HCEC 1CT (cell line): ENCODE measurements at regions not wholly inside any gene's neighbourhood (a gene's known extent, or its start where the extent isn't known, plus 50 kb on each side); places are given as distances from the start of the nearest gene placed in this dataset.
"Not testable (repeated sequence)": the region's sequence is repeated elsewhere in the genome, so short reads cannot be mapped to it uniquely, and the experiment has no call there.

Experiments
- DNase-seq: peaks from one replicate; pipeline ENCODE4 v3.0.0-alpha.2; 2017

DNA sequence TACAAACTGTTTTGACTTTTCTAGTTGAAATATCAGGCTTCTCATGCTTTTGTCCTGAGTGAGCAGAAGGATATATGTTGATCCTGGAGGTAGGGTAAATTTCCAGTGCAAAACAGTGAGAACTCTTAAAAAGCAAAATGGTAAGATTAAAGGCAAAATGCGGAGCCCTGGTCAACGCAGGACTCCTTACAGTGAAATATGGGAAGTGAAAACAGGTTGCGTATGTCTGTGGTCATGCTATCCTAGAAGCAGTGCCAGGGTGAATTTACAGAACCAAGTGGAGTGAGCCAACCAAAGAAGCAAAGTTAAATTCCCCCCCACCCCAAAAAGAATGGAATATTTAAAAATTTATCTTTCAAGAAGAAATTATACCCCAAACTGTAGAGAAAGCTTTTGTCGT, 256.4 kb downstream of the NR2F2 start:
- DNase-seq: no peak

DNA sequence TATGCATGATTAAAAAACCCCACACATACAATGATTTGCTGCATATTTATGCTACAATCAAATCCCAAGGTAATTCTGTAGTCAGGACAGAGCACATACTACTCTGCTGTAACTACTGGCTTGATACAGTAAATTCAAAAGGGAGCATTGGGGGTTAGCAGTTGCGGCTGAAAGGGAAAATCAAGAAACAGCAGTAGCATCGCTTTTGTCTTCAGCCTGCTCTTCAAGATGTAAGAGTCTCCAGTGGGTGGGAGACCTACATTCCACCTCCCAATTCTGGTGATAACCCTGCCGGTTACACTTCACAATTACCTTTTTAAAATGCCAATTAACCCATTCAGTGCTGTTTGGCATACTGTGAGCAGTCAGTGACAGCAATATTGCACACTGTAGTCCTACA, 259.4 kb downstream of the NR2F2 start:
- no peak for DNase-seq

DNA sequence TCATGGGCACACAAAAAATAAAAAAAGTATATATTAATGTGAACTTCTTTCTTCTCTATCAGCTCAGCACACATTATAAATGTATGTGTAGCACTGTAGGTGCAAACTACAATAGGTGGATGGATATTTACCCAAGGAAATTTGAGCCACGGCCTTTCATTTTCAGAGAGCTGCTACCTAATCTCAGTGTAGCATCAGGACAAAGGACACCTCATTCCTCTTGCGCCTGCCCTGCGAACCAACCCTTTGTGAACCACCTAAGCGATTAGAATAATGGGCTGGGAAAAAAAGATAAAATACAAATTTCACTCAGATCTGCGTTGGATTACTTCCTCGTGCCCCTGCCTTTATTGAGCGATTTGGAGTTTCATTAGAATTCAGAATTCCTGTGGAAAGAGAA, 263.2 kb downstream of the NR2F2 start:
- DNase-seq: no peak

DNA sequence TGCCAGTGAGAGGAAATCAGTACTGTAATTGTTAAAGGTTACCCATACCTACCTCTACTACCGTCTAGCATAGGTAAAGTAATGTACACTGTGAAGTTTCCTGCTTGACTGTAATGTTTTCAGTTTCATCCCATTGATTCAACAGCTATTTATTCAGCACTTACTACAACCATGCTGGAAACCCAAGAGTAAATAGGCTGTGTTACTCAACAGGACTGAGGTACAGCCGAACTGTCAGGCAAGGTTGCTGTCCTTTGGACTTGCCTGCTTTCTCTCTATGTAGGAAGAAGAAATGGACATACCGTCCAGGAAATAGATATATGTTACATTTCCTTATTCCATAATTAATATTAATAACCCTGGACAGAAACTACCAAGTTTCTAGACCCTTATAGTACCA, 265.5 kb downstream of the NR2F2 start:
- no peak for DNase-seq

DNA sequence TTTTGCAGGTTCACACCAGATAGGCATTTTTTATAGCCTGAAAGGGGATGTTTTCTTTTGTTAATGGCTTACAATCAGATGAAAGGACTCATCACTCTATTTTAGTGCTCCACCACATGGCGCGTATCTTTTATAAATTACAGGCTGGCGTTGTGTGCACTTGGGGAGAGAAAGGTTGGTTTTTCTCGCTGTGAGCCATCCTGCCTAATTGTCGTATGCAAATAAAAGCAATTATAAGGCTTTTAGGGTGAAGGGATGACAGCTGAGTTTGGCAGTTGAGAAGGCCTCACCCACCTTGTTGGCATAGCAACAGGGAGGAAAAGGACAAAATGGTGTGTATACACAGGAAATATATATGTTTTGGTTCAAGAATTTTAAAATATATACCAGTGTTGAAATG, 268.0 kb downstream of the NR2F2 start:
- DNase-seq: no peak

DNA sequence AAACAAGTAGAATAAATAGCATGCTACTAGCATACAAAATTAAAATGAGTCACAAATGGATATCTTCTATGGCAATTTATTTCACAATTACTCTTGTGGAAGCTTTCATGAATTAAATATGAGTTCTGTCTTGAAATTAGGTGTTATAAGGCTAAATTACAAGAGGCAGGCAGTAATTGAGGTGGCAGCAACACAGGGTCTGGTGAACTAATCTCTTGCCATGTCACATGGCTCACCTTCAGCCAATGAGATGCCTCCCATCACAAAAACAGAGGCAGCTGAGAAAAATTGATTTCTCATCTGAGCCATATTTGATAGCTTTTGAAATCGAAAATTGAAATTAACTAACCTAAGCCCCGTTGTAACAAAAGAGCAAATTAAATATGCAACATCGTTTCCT, 268.8 kb downstream of the NR2F2 start:
- no peak for DNase-seq

DNA sequence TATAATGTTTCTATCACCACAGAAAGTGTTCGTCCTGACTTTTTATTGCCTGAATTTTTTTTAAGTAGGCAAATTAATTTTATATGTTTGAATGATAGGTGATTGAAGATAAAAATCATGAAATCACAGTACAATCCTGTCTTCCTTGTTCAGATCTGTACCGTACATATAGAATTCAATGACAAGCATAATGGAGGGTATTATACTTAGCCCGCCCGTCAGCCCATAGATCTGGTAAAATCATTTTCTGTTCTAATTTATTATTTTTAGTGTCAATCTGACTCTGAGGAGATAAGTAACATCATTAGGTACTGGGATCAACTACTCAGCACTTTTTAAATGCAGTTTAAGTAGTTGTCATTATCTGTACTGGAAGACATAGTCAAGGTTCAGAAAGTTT, 269.9 kb downstream of the NR2F2 start:
- DNase-seq: no peak

- no peak for DNase-seq
Observed at GRCh38 chr15:96606617-96607016, 276.1 kb downstream of the NR2F2 start.

DNA sequence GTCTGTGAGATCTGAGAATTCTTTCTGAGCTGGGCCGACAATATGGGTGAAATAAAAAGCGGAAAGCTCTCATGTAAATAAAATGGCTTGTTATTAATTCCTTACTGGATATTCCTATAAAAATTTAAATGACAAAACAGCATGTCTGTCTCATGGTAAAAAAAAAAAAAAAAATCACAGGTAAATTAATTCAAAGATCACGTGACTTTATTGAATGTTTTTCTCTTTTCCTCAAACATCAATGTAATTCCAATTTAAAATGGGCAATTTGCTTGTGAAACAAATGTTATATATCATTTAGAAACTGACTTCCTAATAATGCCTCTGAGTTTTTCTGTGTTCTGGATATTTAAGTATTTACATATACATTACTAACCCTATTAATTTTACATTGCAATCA, 280.3 kb downstream of the NR2F2 start:
- DNase-seq: no peak

- DNase-seq: no peak
Observed at GRCh38 chr15:96612917-96613316, 282.4 kb downstream of the NR2F2 start.

DNA sequence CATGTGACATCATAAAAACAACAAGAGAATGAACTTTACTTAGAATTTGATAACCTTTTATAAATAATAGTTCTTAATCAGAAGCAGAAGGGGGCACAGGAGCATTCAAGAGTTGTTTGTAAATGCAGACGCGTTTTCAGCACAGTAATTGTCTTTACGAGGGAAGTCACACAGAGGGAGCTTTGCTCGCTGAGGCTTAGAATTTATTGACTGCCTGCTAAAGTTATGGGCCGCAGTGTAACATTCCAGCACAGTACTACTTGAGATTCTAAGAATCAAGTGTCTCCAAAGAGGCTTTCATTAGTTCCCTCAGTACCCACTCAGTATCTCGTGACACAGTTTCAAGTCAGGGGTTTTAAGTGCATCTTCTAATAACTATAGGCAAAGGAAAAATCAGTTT, 288.7 kb downstream of the NR2F2 start:
- DNase-seq: no peak

GRCh38 chr15:96622714-96623113, 292.2 kb downstream of the NR2F2 start:
- no peak for DNase-seq

DNA sequence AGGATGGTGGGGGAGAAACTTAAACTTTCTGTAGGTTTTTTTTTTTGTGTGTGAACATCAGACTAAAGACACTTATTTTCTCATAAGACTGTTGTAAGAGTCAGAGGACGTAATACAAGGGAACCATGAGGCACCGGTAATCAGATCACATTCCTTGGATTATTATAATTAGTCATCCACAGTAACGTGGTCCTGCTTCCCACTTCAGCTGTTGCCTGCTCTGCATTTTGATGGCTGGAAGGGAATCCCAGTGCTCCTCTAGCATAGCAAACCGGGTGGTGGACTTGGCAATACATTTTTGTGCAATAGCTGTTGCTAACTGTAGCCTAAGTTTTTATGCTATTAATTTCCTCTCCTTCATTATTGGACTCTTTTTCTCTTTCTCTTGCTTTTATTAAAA, 294.8 kb downstream of the NR2F2 start:
- DNase-seq: peak; percentile 36

DNA sequence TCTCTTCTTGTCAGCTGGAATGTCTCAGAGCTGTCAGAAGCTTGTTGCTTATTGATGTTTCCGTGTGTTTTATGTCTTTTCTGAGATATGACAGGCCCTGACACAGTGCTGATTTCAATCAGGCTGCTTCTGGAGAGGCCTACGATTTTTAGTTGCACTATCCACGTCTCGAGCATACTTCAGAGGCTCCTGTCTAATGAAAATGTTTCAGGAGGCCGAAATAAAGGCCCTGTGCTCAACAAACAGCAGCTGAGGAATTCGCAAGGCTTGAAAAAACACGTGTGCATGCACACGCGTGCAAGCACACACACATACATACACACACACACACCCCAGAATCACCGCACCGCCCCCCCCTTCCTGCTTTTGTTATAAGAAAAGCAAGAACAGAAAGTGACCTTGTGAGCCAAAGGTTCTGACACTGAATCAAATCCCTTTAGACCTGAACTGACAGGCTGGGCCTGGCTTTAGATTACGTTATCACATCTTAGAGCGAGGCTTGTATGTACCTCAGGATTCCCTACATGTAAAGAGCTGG, 296.6 kb downstream of the NR2F2 start:
- no peak for DNase-seq

GRCh38 chr15:96629511-96629910, 299.0 kb downstream of the NR2F2 start:
- no peak for DNase-seq

GRCh38 chr15:96638793-96639192, 308.3 kb downstream of the NR2F2 start:
- DNase-seq: no peak

DNA sequence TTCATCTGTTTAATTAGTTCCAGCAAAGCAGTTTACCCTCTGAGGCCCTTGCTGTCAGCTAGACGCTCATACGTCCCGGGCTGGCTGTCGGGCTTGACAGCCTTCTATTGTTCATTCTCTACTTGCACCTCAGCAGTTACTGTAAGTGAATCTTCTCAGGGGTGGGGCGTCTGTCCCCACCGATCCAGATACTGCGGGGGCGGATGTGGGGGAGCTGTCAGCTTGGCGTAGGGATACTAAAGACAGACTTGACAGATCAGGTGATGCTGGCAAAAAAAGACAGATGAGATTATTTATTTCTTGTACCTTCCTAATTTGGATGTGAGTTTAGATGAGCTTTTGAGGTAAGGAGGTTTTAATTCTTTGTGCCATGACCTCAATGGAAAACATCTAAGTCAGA, 315.3 kb downstream of the NR2F2 start:
- no peak for DNase-seq

GRCh38 chr15:96648866-96649265, 318.4 kb downstream of the NR2F2 start:
- no peak for DNase-seq

DNA sequence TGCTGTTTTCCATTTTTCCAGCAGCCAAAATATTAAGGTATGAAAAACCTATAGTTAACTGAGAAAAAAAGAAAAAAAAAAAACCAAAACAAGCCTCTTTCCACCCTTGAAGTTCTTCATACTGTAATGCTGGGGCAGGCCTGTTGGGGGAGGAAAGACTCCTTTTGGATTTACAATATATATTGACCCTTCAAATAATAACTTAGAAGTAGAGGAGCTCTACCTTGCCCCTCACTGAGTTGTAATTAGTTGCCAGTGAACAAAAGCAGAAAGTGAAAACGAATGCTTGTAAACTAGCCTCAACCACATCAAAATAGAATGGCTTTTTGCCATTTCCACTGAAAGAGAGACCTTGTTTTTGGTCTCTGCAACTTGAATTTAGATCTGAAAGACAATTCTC, 326.6 kb downstream of the NR2F2 start:
- no peak for DNase-seq

DNA sequence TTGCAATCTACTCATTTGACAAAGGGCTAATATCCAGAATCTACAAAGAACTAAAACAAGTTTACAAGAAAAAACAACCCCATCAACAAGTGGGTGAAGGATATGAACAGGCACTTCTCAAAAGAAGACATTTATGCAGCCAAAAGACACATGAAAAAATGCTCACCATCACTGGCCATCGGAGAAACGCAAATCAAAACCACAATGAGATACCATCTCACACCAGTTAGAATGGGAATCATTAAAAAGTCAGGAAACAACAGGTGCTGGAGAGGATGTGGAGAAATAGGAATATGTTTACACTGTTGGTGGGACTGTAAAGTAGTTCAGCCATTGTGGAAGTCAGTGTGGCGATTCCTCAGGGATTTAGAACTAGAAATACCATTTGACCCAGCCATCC, 336.5 kb downstream of the NR2F2 start:
- DNase-seq: not testable (repeated sequence)

DNA sequence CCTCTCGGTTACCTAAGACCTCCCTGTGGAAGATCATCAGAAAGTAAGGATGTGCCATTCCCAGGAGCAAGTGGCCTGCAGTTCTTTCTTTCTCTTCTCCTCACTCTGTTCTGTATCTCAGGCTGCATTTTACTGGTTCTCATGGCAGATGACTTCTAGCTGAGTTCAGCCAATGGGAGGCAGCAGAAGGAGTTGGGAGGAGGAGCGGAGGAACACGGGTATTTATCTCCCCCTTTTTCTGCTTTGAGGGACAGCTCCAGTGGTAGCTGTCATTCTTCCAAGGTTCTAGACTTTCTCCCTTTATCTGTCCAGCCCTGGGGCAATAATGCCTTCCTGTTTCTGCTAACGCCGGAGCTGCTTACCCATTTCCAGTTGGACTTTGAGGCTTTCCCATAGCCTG, 339.9 kb downstream of the NR2F2 start:
- no peak for DNase-seq

DNA sequence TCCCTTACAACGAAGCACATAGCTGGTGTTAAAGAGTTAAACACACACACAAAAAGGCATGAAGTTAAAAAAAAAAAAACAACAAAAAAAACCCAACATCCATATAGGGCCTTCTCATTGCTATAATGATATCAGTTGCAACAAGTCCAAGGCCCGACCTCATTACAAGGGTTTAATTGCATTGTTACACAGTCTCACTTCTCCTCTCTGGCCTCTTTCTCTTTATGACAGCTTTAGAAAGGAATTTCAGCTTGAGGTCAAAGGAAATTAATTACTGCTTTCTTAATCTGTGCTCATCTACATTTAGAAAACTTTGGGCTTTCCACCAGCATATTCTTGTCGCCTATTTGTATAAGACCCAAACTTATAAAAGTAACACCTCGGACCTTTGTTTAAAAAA, 342.1 kb downstream of the NR2F2 start:
- no peak for DNase-seq

- DNase-seq: no peak
Observed at GRCh38 chr15:96678386-96678785, 347.9 kb downstream of the NR2F2 start.

DNA sequence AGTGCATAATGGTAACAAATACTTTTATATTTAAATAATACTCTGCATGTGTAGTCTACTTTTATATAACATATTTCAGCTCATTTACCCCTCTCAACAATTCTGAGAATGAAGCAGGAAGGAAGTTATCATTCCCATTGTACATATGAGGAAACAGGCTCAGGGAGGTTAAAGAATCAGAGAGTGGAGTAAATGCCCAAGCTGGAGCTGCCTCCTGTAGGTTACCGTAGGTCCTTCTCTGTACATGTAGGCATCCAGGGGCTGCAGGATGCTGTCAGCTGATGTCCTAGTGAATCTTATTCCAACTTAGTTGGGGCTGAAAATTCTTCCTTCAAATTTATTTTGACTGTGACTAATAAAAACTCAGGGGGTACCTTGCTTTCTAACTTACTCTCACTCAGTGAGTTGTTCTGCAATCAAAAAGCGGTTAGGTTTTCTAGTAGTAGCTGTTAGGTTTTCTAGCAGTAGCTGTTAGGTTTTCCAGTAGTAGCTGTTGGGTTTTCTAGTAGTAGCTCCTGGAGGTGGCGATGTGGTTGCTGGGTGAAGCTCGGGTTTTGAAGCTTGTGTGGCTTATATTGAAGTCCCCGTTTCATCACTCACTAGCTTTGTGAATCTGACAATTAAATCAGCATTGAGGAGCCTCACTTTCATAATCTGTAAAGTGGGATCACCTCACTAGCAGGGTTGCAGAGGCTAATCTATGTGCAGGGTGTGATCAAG, 357.0 kb downstream of the NR2F2 start:
- DNase-seq: no peak

GRCh38 chr15:96690733-96691132, 360.2 kb downstream of the NR2F2 start:
- no peak for DNase-seq
